ENCODE measurements at regions not wholly inside any gene's neighbourhood (a gene's known extent, or its start where the extent isn't known, plus 50 kb on each side); places are given as distances from the start of the nearest gene placed in this dataset.
"Not testable (repeated sequence)": the region's sequence is repeated elsewhere in the genome, so short reads cannot be mapped to it uniquely, and the experiment has no call there.

- H3K27me3 ChIP-seq, result no peaks in the 10 kb centered on the region
- no peak overlapping the region for H3K4me3 ChIP-seq
- peaks cover 6% of the 10 kb centered on the region for H3K4me1 ChIP-seq
- TF ChIP-seq CTCF (IDR thresholded peaks at IDR 0.05) (no peak), POLR2A (IDR thresholded peaks at IDR 0.05) (no peak)
- no peak overlapping the region for H3K27ac ChIP-seq
- 27 to 28% methylated on average over 3 of the region's 3 CpGs for WGBS, 2 donors
- intact Hi-C loops (cut with DNase I), result no loop called here
- DNase-seq (no peak), ATAC-seq (no peak)
- no peaks in the 10 kb centered on the region for H3K36me3 ChIP-seq (replicated peaks in 1 of 2; ENCODE audit: insufficient read depth in 1 of 2, low read depth in 2 of 2)
- no peaks in the 10 kb centered on the region for H3K9me3 ChIP-seq
These were observed 306.7 kb upstream of the BRINP1 start for GRCh38 chr9:119675951-119676350.

- H3K36me3 ChIP-seq (replicated peaks in 1 of 2; ENCODE audit: insufficient read depth in 1 of 2, low read depth in 2 of 2); intact Hi-C loops (cut with DNase I); H3K4me1 ChIP-seq; DNase-seq; ATAC-seq; H3K4me3 ChIP-seq; H3K27ac ChIP-seq; H3K27me3 ChIP-seq; H3K9me3 ChIP-seq: not testable (repeated sequence)
- 44 to 56% methylated on average over 4 of the region's 4 CpGs for WGBS, 2 donors
These were observed 303.5 kb upstream of the BRINP1 start for GRCh38 chr9:119672763-119673162.

- H3K27ac ChIP-seq, result no peak overlapping the region
- WGBS, 2 donors, result 73 to 78% methylated on average over 1 to 2 of the region's 2 CpGs
- H3K9me3 ChIP-seq, result no peaks in the 10 kb centered on the region
- ATAC-seq (no peak), DNase-seq (no peak)
- intact Hi-C loops (cut with DNase I), result no loop called here
- no peaks in the 10 kb centered on the region for H3K36me3 ChIP-seq (replicated peaks in 1 of 2; ENCODE audit: insufficient read depth in 1 of 2, low read depth in 2 of 2)
- H3K4me1 ChIP-seq, result no peaks in the 10 kb centered on the region
- TF ChIP-seq POLR2A (IDR thresholded peaks at IDR 0.05), result no peak
- no peak for TF ChIP-seq CTCF (IDR thresholded peaks at IDR 0.05)
- no peaks in the 10 kb centered on the region for H3K27me3 ChIP-seq
- H3K4me3 ChIP-seq, result no peak overlapping the region
These were observed 298.7 kb upstream of the BRINP1 start for GRCh38 chr9:119667916-119668315.

- no peak overlapping the region for H3K4me3 ChIP-seq
- no peak for ATAC-seq
- H3K36me3 ChIP-seq (replicated peaks in 1 of 2; ENCODE audit: insufficient read depth in 1 of 2, low read depth in 2 of 2), result no peaks in the 10 kb centered on the region
- no peak for DNase-seq
- no peaks in the 10 kb centered on the region for H3K4me1 ChIP-seq
- intact Hi-C loops (cut with DNase I), result no loop called here
- whole genome bisulfite sequencing, 2 donors, result 63 to 65% methylated on average over 2 of the region's 2 CpGs
- no peak for TF ChIP-seq CTCF (IDR thresholded peaks at IDR 0.05)
- TF ChIP-seq POLR2A (IDR thresholded peaks at IDR 0.05), result no peak
- H3K9me3 ChIP-seq, result no peaks in the 10 kb centered on the region
- H3K27ac ChIP-seq, result no peak overlapping the region
- H3K27me3 ChIP-seq, result no peaks in the 10 kb centered on the region
These were observed 297.9 kb upstream of the BRINP1 start for GRCh38 chr9:119667163-119667562.

- H3K36me3 ChIP-seq (replicated peaks in 1 of 2; ENCODE audit: insufficient read depth in 1 of 2, low read depth in 2 of 2), result no peaks in the 10 kb centered on the region
- H3K9me3 ChIP-seq, result no peaks in the 10 kb centered on the region
- intact Hi-C loops (cut with DNase I), result no loop called here
- DNase-seq (no peak), ATAC-seq (no peak)
- H3K27me3 ChIP-seq, result no peaks in the 10 kb centered on the region
- 59 to 66% methylated on average over 4 of the region's 4 CpGs for WGBS, 2 donors
- TF ChIP-seq CTCF (IDR thresholded peaks at IDR 0.05), result no peak
- TF ChIP-seq POLR2A (IDR thresholded peaks at IDR 0.05), result no peak
- no peak overlapping the region for H3K27ac ChIP-seq
- no peak overlapping the region for H3K4me3 ChIP-seq
- no peaks in the 10 kb centered on the region for H3K4me1 ChIP-seq
These were observed 293.1 kb upstream of the BRINP1 start for GRCh38 chr9:119662329-119662728.
